ENCODE measurements at regions not wholly inside any gene's neighbourhood (a gene's known extent, or its start where the extent isn't known, plus 50 kb on each side); places are given as distances from the start of the nearest gene placed in this dataset.

DNA sequence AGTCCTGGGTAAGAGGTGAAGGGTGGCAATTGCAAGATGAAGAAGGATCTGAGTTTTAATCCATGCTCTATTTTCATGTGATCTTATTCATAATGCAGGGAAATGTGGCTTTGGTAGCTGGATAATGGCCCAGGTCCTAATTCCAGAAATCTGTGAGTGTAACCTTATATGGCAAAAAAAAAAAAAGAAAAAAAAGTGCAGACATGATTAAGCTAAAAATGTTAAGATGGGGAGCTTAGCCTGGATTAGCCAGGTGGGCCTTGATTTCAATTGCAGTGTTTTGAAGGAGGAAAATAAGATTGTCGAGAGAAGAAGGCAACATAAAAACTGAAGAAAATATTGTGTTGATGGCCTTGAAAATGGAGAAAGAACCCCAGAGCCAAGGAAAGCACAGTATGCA, 867.7 kb upstream of the HS3ST1 start:
- TF ChIP-seq, protein P1, sequence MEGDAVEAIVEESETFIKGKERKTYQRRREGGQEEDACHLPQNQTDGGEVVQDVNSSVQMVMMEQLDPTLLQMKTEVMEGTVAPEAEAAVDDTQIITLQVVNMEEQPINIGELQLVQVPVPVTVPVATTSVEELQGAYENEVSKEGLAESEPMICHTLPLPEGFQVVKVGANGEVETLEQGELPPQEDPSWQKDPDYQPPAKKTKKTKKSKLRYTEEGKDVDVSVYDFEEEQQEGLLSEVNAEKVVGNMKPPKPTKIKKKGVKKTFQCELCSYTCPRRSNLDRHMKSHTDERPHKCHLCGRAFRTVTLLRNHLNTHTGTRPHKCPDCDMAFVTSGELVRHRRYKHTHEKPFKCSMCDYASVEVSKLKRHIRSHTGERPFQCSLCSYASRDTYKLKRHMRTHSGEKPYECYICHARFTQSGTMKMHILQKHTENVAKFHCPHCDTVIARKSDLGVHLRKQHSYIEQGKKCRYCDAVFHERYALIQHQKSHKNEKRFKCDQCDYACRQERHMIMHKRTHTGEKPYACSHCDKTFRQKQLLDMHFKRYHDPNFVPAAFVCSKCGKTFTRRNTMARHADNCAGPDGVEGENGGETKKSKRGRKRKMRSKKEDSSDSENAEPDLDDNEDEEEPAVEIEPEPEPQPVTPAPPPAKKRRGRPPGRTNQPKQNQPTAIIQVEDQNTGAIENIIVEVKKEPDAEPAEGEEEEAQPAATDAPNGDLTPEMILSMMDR (conservative IDR thresholded peaks at IDR 0.05; ENCODE audit: low read depth, low read length) = no peak
- TF ChIP-seq CEBPB (IDR thresholded peaks at IDR 0.05; ENCODE audit: low read depth, low read length) = no peak
- no peak for TF ChIP-seq RAD21 (IDR thresholded peaks at IDR 0.05; ENCODE audit: low read length)
- no peak for TF ChIP-seq POLR2A (IDR thresholded peaks at IDR 0.05; ENCODE audit: low read depth, low read length)
- no peak for TF ChIP-seq MAFK (IDR thresholded peaks at IDR 0.05; ENCODE audit: low read depth, low read length)
- no peak for TF ChIP-seq RCOR1 (IDR thresholded peaks at IDR 0.05; ENCODE audit: insufficient replicate concordance, low read length)
- no peak for TF ChIP-seq USF2 (IDR thresholded peaks at IDR 0.05; ENCODE audit: low read depth, low read length)
- TF ChIP-seq NFE2L2 (IDR thresholded peaks at IDR 0.05; ENCODE audit: low read depth, low read length) = no peak
- no peak for TF ChIP-seq MXI1 (IDR thresholded peaks at IDR 0.05; ENCODE audit: borderline replicate concordance, low read depth, low read length)
- TF ChIP-seq MAZ (IDR thresholded peaks at IDR 0.05; ENCODE audit: borderline replicate concordance, low read depth, low read length) = no peak
- TF ChIP-seq CHD1 (IDR thresholded peaks at IDR 0.05; ENCODE audit: low read depth, low read length) = no peak
- no peak for TF ChIP-seq SMC3 (IDR thresholded peaks at IDR 0.05; ENCODE audit: low read depth, low read length)
- TF ChIP-seq RFX5 (IDR thresholded peaks at IDR 0.05; ENCODE audit: low read depth, low read length) = no peak
- TF ChIP-seq FOS (IDR thresholded peaks at IDR 0.05; ENCODE audit: low read depth, low read length) = no peak
